Glutamatergic neuron (in vitro differentiated cells): ENCODE measurements at regions not wholly inside any gene's neighbourhood (a gene's known extent, or its start where the extent isn't known, plus 50 kb on each side); places are given as distances from the start of the nearest gene placed in this dataset.

Experiments used
- DNase-seq: peaks from one replicate; pipeline ENCODE4 v3.0.0; 2022
- H3K27ac Mint-ChIP-seq: one replicate; pipeline ENCODE4 v1.8.0; 2020; ENCODE audit warnings: mild to moderate bottlenecking, mixed read lengths, inconsistent platforms; ENCODE audit not compliant: unreplicated experiment
- H3K27me3 Mint-ChIP-seq: one replicate; pipeline ENCODE4 v1.8.0; 2020; ENCODE audit warnings: mild to moderate bottlenecking, moderate library complexity, mixed read lengths, inconsistent platforms; ENCODE audit not compliant: unreplicated experiment
- H3K36me3 Mint-ChIP-seq: one replicate; pipeline ENCODE4 v1.8.0; 2020; ENCODE audit warnings: mild to moderate bottlenecking, mixed read lengths, inconsistent platforms; ENCODE audit not compliant: unreplicated experiment
- H3K4me1 Mint-ChIP-seq: one replicate; pipeline ENCODE4 v1.8.0; 2020; ENCODE audit warnings: mild to moderate bottlenecking, low read depth, mixed read lengths, inconsistent platforms; ENCODE audit not compliant: unreplicated experiment
- H3K4me3 Mint-ChIP-seq: one replicate; pipeline ENCODE4 v1.8.0; 2020; ENCODE audit warnings: mild to moderate bottlenecking, mixed read lengths, inconsistent platforms; ENCODE audit not compliant: unreplicated experiment
- H3K9me3 Mint-ChIP-seq: one replicate; pipeline ENCODE4 v1.8.0; 2020; ENCODE audit warnings: mild to moderate bottlenecking, moderate library complexity, mixed read lengths, inconsistent platforms; ENCODE audit not compliant: unreplicated experiment
- CTCF ChIP-seq: fragments of 200-600 bp; sonication (generic); IDR thresholded peaks from one replicate; pipeline ENCODE4 v1.5.0; 2021; ENCODE audit not compliant: partially characterized antibody, unreplicated experiment

GRCh38 chr2:47243596-47244323, 67.4 kb upstream of the CALM2 start:
- no peak for TF ChIP-seq CTCF
- Mint-ChIP-seq H3K4me3 (no peak overlapping the region), H3K27ac (no peak overlapping the region)

GRCh38 chr2:47241715-47242114, 65.4 kb upstream of the CALM2 start:
- Mint-ChIP-seq H3K27ac (no peak overlapping the region), H3K9me3 (peaks cover 1% of the 10 kb centered on the region), H3K27me3 (peaks cover 2% of the 10 kb centered on the region), H3K4me3 (no peak overlapping the region), H3K4me1 (peaks cover 26% of the 10 kb centered on the region), H3K36me3 (no peaks in the 10 kb centered on the region)
- no peak for TF ChIP-seq CTCF
- DNase-seq: no peak

More at GRCh38 chr2:47243596-47244323, 67.4 kb upstream of the CALM2 start:
- H3K4me1 Mint-ChIP-seq: peaks cover 13% of the 10 kb centered on the region
- H3K36me3 Mint-ChIP-seq: no peaks in the 10 kb centered on the region
- no peak for DNase-seq
- H3K9me3 Mint-ChIP-seq: no peaks in the 10 kb centered on the region
- H3K27me3 Mint-ChIP-seq: no peaks in the 10 kb centered on the region

DNA sequence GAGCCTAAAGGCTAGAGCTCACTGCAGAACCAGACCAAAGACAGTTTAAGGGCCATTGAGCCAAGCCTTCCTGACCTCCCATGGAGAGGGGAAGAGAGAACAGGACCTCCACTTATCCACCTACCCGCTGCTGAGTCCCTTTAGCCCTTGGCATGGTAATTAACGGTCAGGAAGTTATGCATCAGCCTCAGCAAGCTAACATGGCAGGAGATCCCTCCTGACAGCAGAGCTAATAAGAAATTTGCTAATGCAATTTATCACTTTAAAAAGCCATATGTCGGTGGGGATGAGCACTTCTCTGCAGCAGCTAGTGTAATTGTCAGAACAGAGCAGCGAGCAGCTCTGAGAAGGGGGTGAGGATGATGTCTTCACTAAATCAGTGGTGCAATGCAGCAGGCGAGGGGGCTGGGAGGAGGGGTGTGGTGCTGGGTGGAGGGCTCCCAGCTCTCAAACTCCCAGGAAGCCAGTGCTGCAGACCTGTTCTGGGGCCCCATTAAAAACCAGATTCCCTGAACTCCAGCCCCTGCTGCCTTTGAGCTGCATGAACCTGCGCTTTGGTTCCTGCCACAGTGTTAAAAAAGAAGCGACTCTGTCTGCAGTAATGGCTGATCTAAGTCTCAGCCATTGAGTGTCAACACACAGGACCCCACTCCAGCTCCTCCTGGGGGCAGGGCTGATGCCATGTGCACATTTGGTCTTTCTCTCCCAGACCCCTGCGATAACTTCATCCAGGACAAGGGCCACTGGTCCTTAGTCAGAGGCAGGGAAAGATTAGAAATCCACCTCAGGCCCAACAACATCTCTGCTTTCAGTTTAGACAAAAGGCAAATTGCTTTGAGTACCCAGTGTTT, 63.0 kb upstream of the CALM2 start:
- Mint-ChIP-seq H3K4me3 (peak overlapping the region; percentile 53), H3K36me3 (peaks cover 4% of the 10 kb centered on the region), H3K9me3 (peaks cover 1% of the 10 kb centered on the region), H3K27ac (peak overlapping the region; percentile 86), H3K4me1 (peaks cover 42% of the 10 kb centered on the region), H3K27me3 (peaks cover 6% of the 10 kb centered on the region)
- DNase-seq: peak; percentile 40
- TF ChIP-seq CTCF: no peak

GRCh38 chr2:47238638-47239037, 62.3 kb upstream of the CALM2 start:
- peaks cover 47% of the 10 kb centered on the region for H3K4me1 Mint-ChIP-seq
- H3K27ac Mint-ChIP-seq: peak overlapping the region; percentile 86
- H3K27me3 Mint-ChIP-seq: peaks cover 8% of the 10 kb centered on the region
- peaks cover 4% of the 10 kb centered on the region for H3K36me3 Mint-ChIP-seq
- peak overlapping the region; percentile 53 for H3K4me3 Mint-ChIP-seq
- peaks cover 2% of the 10 kb centered on the region for H3K9me3 Mint-ChIP-seq
- TF ChIP-seq CTCF: no peak
- no peak for DNase-seq
